OCI-LY3 (cell line): ENCODE measurements at regions not wholly inside any gene's neighbourhood (a gene's known extent, or its start where the extent isn't known, plus 50 kb on each side); places are given as distances from the start of the nearest gene placed in this dataset.

Source experiments
- H2AFZ ChIP-seq: fragments of 200-600, 300-600 bp; shearing (Covaris generic); 2 replicates; pipeline ENCODE4 v1.6.0; 2014; ENCODE audit warnings: antibody characterized with exemption, low read depth, low read length
- H3K27ac ChIP-seq: fragments of 200-600, 300-600 bp; sonication (generic); 2 replicates; pipeline ENCODE4 v1.5.1; 2014; ENCODE audit warnings: mild to moderate bottlenecking, low read length, moderate library complexity, mixed read lengths
- H3K27me3 ChIP-seq: fragments of 200-600, 300-600 bp; sonication (generic); 2 replicates; pipeline ENCODE4 v1.6.1; 2014; ENCODE audit warnings: low read depth, low read length, mixed read lengths
- H3K36me3 ChIP-seq: fragments of 200-600, 300-600 bp; sonication (generic); replicated peaks from 2 replicates; pipeline ENCODE3; 2014; ENCODE audit warnings: low read depth, low read length, mixed read lengths
- H3K4me1 ChIP-seq: fragments of 300-600, 200-600 bp; sonication (generic); 2 replicates; pipeline ENCODE4 v1.6.1; 2014; ENCODE audit warnings: low read length, mixed read lengths
- H3K4me2 ChIP-seq: fragments of 200-600, 300-600 bp; sonication (generic); 2 replicates; pipeline ENCODE4 v1.6.1; 2014; ENCODE audit warnings: low read length, mixed read lengths
- H3K4me3 ChIP-seq: fragments of 300-600, 200-600 bp; sonication (generic); 2 replicates; pipeline ENCODE4 v1.5.1; 2014; ENCODE audit warnings: antibody characterized with exemption, mild to moderate bottlenecking, low read length, moderate library complexity
- H3K79me2 ChIP-seq: fragments of 300-600, 200-600 bp; shearing (Covaris generic); 2 replicates; pipeline ENCODE4 v1.6.1; 2014; ENCODE audit warnings: mild to moderate bottlenecking, low read length, mixed read lengths
- H3K9ac ChIP-seq: fragments of 300-600, 200-600 bp; shearing (Covaris generic); 2 replicates; pipeline ENCODE4 v1.6.0; 2014; ENCODE audit warnings: mild to moderate bottlenecking, low read length, moderate library complexity
- H3K9me3 ChIP-seq: fragments of 200-600, 300-600 bp; shearing (Covaris generic); 2 replicates; pipeline ENCODE4 v1.6.1; 2014; ENCODE audit warnings: low read length, mixed read lengths; ENCODE audit not compliant: insufficient read depth
- H4K20me1 ChIP-seq: fragments of 200-600, 300-600 bp; sonication (generic); 2 replicates; pipeline ENCODE4 v1.6.1; 2016; ENCODE audit warnings: low read length, mixed read lengths; ENCODE audit not compliant: insufficient read depth
- CTCF ChIP-seq: fragments of 200-600, 300-600 bp; sonication (generic); IDR thresholded peaks from 2 replicates; pipeline ENCODE4 v1.5.1; 2014; ENCODE audit warnings: antibody characterized with exemption, low read length, low read depth
- EZH2phosphoT487 ChIP-seq: fragments of 200-600 bp; shearing (Covaris generic); IDR thresholded peaks from 2 replicates; pipeline ENCODE4 v1.6.1; 2018; ENCODE audit warnings: antibody characterized with exemption, mixed run types, low read depth

- Histone ChIP-seq H3K79me2 (no peaks in the 10 kb centered on the region), H3K4me1 (no peaks in the 10 kb centered on the region), H3K36me3 (no peaks in the 10 kb centered on the region), H3K4me2 (no peak overlapping the region), H2AFZ (no peak overlapping the region), H3K4me3 (no peak overlapping the region), H4K20me1 (no peaks in the 10 kb centered on the region), H3K9me3 (no peaks in the 10 kb centered on the region), H3K9ac (no peak overlapping the region), H3K27me3 (peaks cover 13% of the 10 kb centered on the region; the same call in 1 of the 2 replicates), H3K27ac (no peak overlapping the region)
- TF ChIP-seq EZH2phosphoT487 (no peak), CTCF (no peak)
Measured at GRCh38 chr11:34749666-34750659, 129.1 kb downstream of the EHF start.

- Histone ChIP-seq H3K27ac (no peak overlapping the region), H3K79me2 (no peaks in the 10 kb centered on the region), H3K4me3 (no peak overlapping the region), H3K4me1 (no peaks in the 10 kb centered on the region), H3K36me3 (no peaks in the 10 kb centered on the region), H3K9ac (no peak overlapping the region), H3K9me3 (no peaks in the 10 kb centered on the region), H3K27me3 (peaks cover 13% of the 10 kb centered on the region; the same call in 1 of the 2 replicates), H4K20me1 (no peaks in the 10 kb centered on the region), H3K4me2 (no peak overlapping the region), H2AFZ (no peak overlapping the region)
- TF ChIP-seq EZH2phosphoT487 (no peak), CTCF (no peak)
Measured at GRCh38 chr11:34748036-34748435, 127.1 kb downstream of the EHF start.

GRCh38 chr11:34747251-34747650 is 126.4 kb downstream of the EHF start:
- no peaks in the 10 kb centered on the region for H3K36me3 ChIP-seq
- peaks cover 18% of the 10 kb centered on the region; the same call in 1 of the 2 replicates for H3K27me3 ChIP-seq
- H3K4me2 ChIP-seq, result no peak overlapping the region
- no peaks in the 10 kb centered on the region for H3K4me1 ChIP-seq
- no peak overlapping the region for H3K4me3 ChIP-seq
- H3K27ac ChIP-seq, result no peak overlapping the region
- no peaks in the 10 kb centered on the region for H3K9me3 ChIP-seq
- no peaks in the 10 kb centered on the region for H4K20me1 ChIP-seq
- no peaks in the 10 kb centered on the region for H3K79me2 ChIP-seq
- TF ChIP-seq CTCF, result no peak
- no peak for TF ChIP-seq EZH2phosphoT487
- H2AFZ ChIP-seq, result no peak overlapping the region
- no peak overlapping the region for H3K9ac ChIP-seq

GRCh38 chr11:34745195-34745594 is 124.3 kb downstream of the EHF start:
- H3K9me3 ChIP-seq, result no peaks in the 10 kb centered on the region
- no peak overlapping the region for H3K4me2 ChIP-seq
- TF ChIP-seq CTCF, result no peak
- no peak for TF ChIP-seq EZH2phosphoT487
- H3K79me2 ChIP-seq, result no peaks in the 10 kb centered on the region
- H2AFZ ChIP-seq, result no peak overlapping the region
- H4K20me1 ChIP-seq, result no peaks in the 10 kb centered on the region
- H3K4me3 ChIP-seq, result no peak overlapping the region
- peaks cover 4% of the 10 kb centered on the region; the same call in 1 of the 2 replicates for H3K27me3 ChIP-seq
- no peaks in the 10 kb centered on the region for H3K36me3 ChIP-seq
- no peaks in the 10 kb centered on the region for H3K4me1 ChIP-seq
- no peak overlapping the region for H3K9ac ChIP-seq
- no peak overlapping the region for H3K27ac ChIP-seq
